Gastroesophageal sphincter (tissue), 4 donors: ENCODE measurements at regions not wholly inside any gene's neighbourhood (a gene's known extent, or its start where the extent isn't known, plus 50 kb on each side); places are given as distances from the start of the nearest gene placed in this dataset.

Source experiments
- ATAC-seq: fragments of 150-250 bp; one replicate; pipeline ENCODE4 v1.9.1; 2016; ENCODE audit warnings: mild to moderate bottlenecking, moderate library complexity
- H3K27ac ChIP-seq, 4 donors: fragments of 200-600 bp; sonication (generic) in 3 of 4; 1 replicate in 3 of 4; 2 replicates in 1 of 4; pipeline ENCODE4 v1.5.1; 2016 to 2019
- H3K27me3 ChIP-seq: fragments of 200-600 bp; sonication (generic); one replicate; pipeline ENCODE4 v1.5.1; 2019
- H3K36me3 ChIP-seq, 2 donors: fragments of 200-600 bp; sonication (generic); one replicate each; pipeline ENCODE4 v1.5.1; 2019; ENCODE audit warnings: control low read depth in 1 of 2
- H3K4me1 ChIP-seq, 3 donors: fragments of 200-600 bp; sonication (generic); 1 replicate in 2 of 3; 2 replicates in 1 of 3; pipeline ENCODE4 v1.5.1; 2016 to 2019; ENCODE audit warnings: control low read depth in 2 of 3
- H3K4me3 ChIP-seq, 2 donors: fragments of 200-600 bp; sonication (generic); one replicate each; pipeline ENCODE4 v1.5.1; 2019; ENCODE audit warnings: mild to moderate bottlenecking in 1 of 2, moderate library complexity in 1 of 2
- H3K9me3 ChIP-seq, 3 donors: fragments of 200-600 bp; sonication (generic); one replicate each; pipeline ENCODE4 v1.5.1; 2017 to 2019; ENCODE audit warnings: control low read depth in 2 of 3
- EP300 ChIP-seq: sonication (generic); formaldehyde crosslinking; IDR thresholded peaks from one replicate; pipeline ENCODE4 v1.6.1; 2017; ENCODE audit warnings: antibody characterized with exemption, mild to moderate bottlenecking
- POLR2A ChIP-seq, 2 donors: fragments of 450-650 bp; IDR thresholded peaks; one replicate each; pipeline ENCODE4 v1.6.1; 2017; ENCODE audit warnings: antibody characterized with exemption in 2 of 2, mild to moderate bottlenecking in 2 of 2, moderate library complexity in 1 of 2
- POLR2AphosphoS5 ChIP-seq: sonication (generic); formaldehyde crosslinking; IDR thresholded peaks from one replicate; pipeline ENCODE4 v1.6.1; 2017; ENCODE audit warnings: antibody characterized with exemption
- WGBS, 2 donors: methylation state at CpG; one replicate each; pipeline ENCODE4 v1.1.5; 2018; ENCODE audit warnings: low coverage in 1 of 2; 5-methylcytosine and 5-hydroxymethylcytosine counted together
- TF ChIP-seq, protein P1 (sequence below), 4 experiments: fragments of 200-600 bp in 2 of 4; fragments of 450-650 bp in 2 of 4; sonication (generic) in 1 of 4; IDR thresholded peaks; one replicate each; pipeline ENCODE4 v1.5.1; 2017 to 2019; ENCODE audit warnings: antibody characterized with exemption in 4 of 4, mild to moderate bottlenecking in 2 of 4, moderate library complexity in 2 of 4

DNA sequence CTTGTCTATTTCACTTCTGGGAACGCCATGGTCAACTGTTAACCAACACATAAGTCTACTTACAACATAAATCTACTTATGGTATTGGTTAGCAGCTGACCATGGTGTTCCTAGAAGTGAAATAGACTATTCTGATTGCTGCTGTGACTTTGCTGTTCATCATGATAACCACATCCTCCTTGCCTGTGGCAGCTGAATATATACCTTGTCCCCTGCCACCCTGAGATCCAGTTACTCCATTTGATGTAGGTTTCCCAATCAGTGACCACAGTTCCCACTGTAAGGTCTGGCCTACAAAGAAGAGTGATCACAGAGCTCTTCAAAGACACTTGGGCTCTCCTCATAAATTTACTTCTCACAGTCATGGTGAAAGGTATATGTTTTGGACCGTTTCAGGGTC, 66.8 kb upstream of the ALDH1A3 start:
- Histone ChIP-seq H3K27ac (no peak overlapping the region), H3K27me3 (no peaks in the 10 kb centered on the region), H3K36me3 (no peaks in the 10 kb centered on the region), H3K9me3 (peaks cover 0 to 44% (median 0%) of the 10 kb centered on the region in 3 donors), H3K4me3 (no peak overlapping the region), H3K4me1 (no peaks in the 10 kb centered on the region)
- 63 to 78% methylated on average over 2 of the region's 2 CpGs for WGBS, 2 donors
- TF ChIP-seq, protein P1, sequence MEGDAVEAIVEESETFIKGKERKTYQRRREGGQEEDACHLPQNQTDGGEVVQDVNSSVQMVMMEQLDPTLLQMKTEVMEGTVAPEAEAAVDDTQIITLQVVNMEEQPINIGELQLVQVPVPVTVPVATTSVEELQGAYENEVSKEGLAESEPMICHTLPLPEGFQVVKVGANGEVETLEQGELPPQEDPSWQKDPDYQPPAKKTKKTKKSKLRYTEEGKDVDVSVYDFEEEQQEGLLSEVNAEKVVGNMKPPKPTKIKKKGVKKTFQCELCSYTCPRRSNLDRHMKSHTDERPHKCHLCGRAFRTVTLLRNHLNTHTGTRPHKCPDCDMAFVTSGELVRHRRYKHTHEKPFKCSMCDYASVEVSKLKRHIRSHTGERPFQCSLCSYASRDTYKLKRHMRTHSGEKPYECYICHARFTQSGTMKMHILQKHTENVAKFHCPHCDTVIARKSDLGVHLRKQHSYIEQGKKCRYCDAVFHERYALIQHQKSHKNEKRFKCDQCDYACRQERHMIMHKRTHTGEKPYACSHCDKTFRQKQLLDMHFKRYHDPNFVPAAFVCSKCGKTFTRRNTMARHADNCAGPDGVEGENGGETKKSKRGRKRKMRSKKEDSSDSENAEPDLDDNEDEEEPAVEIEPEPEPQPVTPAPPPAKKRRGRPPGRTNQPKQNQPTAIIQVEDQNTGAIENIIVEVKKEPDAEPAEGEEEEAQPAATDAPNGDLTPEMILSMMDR (IDR thresholded peaks at IDR 0.05) = no peak
- TF ChIP-seq POLR2A (IDR thresholded peaks at IDR 0.05) (no peak), POLR2AphosphoS5 (no peak), EP300 (no peak)
- ATAC-seq = no peak

DNA sequence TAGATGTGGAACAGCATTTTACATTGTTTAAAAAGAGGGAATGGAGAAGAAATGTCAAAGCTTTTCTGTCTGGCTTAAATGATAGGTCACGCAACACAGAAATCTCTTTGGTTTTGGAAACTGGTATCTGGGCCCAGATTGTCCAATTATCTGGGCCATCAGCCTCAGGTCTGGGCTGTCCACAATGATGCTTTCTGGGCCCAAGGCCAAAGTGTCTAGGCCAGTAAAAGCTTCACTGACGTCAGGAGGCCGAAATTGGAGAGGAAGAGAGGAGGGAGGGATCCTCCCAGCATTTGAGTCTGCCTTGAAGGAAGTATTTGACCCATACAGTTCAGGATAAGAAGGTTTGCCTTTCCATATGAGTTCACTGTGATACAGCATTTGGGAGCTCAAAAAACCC, 60.7 kb upstream of the ALDH1A3 start:
- no peak for TF ChIP-seq POLR2A (IDR thresholded peaks at IDR 0.05)
- TF ChIP-seq, protein P1 (IDR thresholded peaks at IDR 0.05) = no peak
- no peak for ATAC-seq
- 38 to 42% methylated on average over 2 to 3 of the region's 3 CpGs for WGBS, 2 donors

DNA sequence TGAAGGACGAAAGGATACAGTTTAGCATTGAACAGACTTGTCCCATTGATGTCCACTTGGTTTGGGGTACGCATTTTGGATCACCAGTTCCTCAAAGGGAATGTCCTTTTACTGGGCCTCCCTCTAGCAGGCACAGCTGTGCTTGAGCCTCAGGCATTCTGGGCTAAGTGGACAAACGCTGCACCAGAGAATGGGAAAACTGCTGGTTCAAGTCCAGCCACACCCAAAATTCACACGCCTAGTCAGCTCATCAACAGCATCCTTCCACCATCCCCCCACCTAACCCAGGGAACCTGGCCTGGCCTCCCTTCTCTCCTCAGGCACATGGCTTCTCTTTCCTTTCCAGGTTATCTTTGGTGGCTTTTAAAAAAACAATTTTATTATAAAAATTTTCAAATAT, 59.1 kb upstream of the ALDH1A3 start:
- no peak for TF ChIP-seq POLR2A (IDR thresholded peaks at IDR 0.05)
- TF ChIP-seq, protein P1 (IDR thresholded peaks at IDR 0.05) = no peak
- no peak for TF ChIP-seq EP300
- no peak for TF ChIP-seq POLR2AphosphoS5
- 60 to 67% methylated on average over 3 to 4 of the region's 4 CpGs for WGBS, 2 donors
- Histone ChIP-seq H3K4me3 (no peak overlapping the region), H3K36me3 (no peaks in the 10 kb centered on the region), H3K27me3 (peaks cover 7% of the 10 kb centered on the region), H3K4me1 (no peaks in the 10 kb centered on the region), H3K27ac (no peak overlapping the region), H3K9me3 (peaks cover 0 to 27% (median 0%) of the 10 kb centered on the region in 3 donors)
- no peak for ATAC-seq

More for the DNA sequence above, 60.7 kb upstream of the ALDH1A3 start:
- H3K36me3 ChIP-seq = no peaks in the 10 kb centered on the region
- no peak overlapping the region for H3K4me3 ChIP-seq
- no peaks in the 10 kb centered on the region for H3K27me3 ChIP-seq
- H3K27ac ChIP-seq = no peak overlapping the region
- H3K4me1 ChIP-seq = no peaks in the 10 kb centered on the region
- H3K9me3 ChIP-seq = peaks cover 0 to 41% (median 0%) of the 10 kb centered on the region in 3 donors

DNA sequence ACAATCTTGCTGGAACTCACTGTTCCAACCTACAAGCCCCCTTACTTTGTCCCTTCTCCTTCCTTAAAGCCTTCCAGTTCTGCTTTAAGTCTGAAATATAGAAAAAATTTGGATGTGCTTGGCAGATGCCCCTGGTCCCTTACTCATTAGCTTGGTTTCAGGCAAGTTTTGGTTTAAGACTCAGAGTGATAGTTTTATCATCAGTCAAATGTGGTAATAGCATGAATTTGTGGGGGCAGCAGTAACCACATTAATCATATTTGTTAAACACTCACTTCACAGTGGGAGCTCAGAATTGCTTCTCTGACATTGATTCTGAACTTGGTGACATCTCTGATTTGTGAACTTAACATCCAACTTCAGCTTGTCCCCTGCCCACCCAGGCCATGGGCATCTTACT, 58.3 kb upstream of the ALDH1A3 start:
- Histone ChIP-seq H3K27me3 (peaks cover 11% of the 10 kb centered on the region), H3K36me3 (no peaks in the 10 kb centered on the region), H3K9me3 (peaks cover 0 to 19% (median 0%) of the 10 kb centered on the region in 3 donors), H3K4me1 (no peaks in the 10 kb centered on the region), H3K27ac (no peak overlapping the region), H3K4me3 (no peak overlapping the region)
- ATAC-seq = no peak
- TF ChIP-seq POLR2AphosphoS5 (no peak), POLR2A (IDR thresholded peaks at IDR 0.05) (no peak), EP300 (no peak)
- TF ChIP-seq, protein P1 (IDR thresholded peaks at IDR 0.05) = no peak

DNA sequence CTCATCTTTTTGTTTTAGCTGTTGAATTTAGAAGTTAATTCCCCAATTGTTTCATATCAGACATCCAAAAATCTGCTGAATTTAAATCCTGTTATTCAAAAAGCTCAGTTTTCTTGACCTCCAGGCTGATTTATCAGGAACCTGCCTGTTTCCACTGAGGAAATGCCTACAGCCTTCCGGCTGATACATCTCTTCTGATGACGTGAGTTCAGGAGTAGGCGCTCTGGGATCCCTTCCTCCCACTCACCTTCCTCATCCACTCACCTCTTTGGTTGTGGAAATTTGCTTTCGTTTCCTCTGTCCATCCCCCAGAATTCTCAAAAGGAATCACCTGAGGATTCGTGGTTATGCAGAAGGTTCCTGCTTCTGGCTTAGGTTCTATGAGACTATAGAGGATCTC, 55.4 kb upstream of the ALDH1A3 start:
- H3K9me3 ChIP-seq = peaks cover 0 to 16% (median 0%) of the 10 kb centered on the region in 3 donors
- TF ChIP-seq, protein P1 (IDR thresholded peaks at IDR 0.05) = no peak
- no peak for TF ChIP-seq POLR2AphosphoS5
- TF ChIP-seq POLR2A (IDR thresholded peaks at IDR 0.05) = no peak
- TF ChIP-seq EP300 = no peak
- H3K27me3 ChIP-seq = peaks cover 11% of the 10 kb centered on the region
- H3K27ac ChIP-seq = no peak overlapping the region
- 50% methylated on average over 5 of the region's 5 CpGs; no CpG with 5 or more reads in 1 of the 2 donors for WGBS, 2 donors
- H3K4me3 ChIP-seq = no peak overlapping the region
- ATAC-seq = no peak
- H3K36me3 ChIP-seq = no peaks in the 10 kb centered on the region
- no peaks in the 10 kb centered on the region for H3K4me1 ChIP-seq
